LNCaP clone FGC (cell line): ENCODE measurements at regions not wholly inside any gene's neighbourhood (a gene's known extent, or its start where the extent isn't known, plus 50 kb on each side); places are given as distances from the start of the nearest gene placed in this dataset.

Source experiments
- DNase-seq: peaks from one replicate; pipeline ENCODE4 v3.0.0-alpha.2; 2011; ENCODE audit warnings: low read depth
- H3K4me3 ChIP-seq: 2 replicates; pipeline ENCODE4 v1.5.1; 2011; ENCODE audit warnings: mild to moderate bottlenecking, low read depth, low read length, control low read depth
- CTCF ChIP-seq: IDR thresholded peaks from 2 replicates; pipeline ENCODE4 v1.5.1; 2012; ENCODE audit warnings: mild to moderate bottlenecking; ENCODE audit not compliant: control insufficient read depth, insufficient read depth; ENCODE audit errors: extremely low read depth

GRCh38 chr9:108584860-108585259 is 270.9 kb downstream of the ACTL7B start:
- no peak for DNase-seq
- H3K4me3 ChIP-seq = no peak overlapping the region
- TF ChIP-seq CTCF = no peak

- H3K4me3 ChIP-seq = no peak overlapping the region
- TF ChIP-seq CTCF = no peak
- DNase-seq = no peak
Observed at GRCh38 chr9:108582726-108583125, 273.1 kb downstream of the ACTL7B start.

GRCh38 chr9:108579757-108580439 is 275.9 kb downstream of the ACTL7B start:
- no peak overlapping the region for H3K4me3 ChIP-seq
- no peak for TF ChIP-seq CTCF
- no peak for DNase-seq

- TF ChIP-seq CTCF = no peak
- H3K4me3 ChIP-seq = no peak overlapping the region
- peak; percentile 39 for DNase-seq
Observed at GRCh38 chr9:108575276-108575675, 280.5 kb downstream of the ACTL7B start.

GRCh38 chr9:108569624-108570023 is 286.2 kb downstream of the ACTL7B start:
- H3K4me3 ChIP-seq = no peak overlapping the region
- TF ChIP-seq CTCF = no peak
- DNase-seq = no peak

- peak; percentile 99 for DNase-seq
- no peak for TF ChIP-seq CTCF
- H3K4me3 ChIP-seq = no peak overlapping the region
Observed at GRCh38 chr9:108568093-108568492, 287.7 kb downstream of the ACTL7B start.

- DNase-seq = no peak
- H3K4me3 ChIP-seq = no peak overlapping the region
- 0 out of 2 replicates have a peak, but pooled peaks have one; percentile 10 for TF ChIP-seq CTCF
Observed at GRCh38 chr9:108567571-108567970, 288.2 kb downstream of the ACTL7B start.
